Liver (tissue), 3 donors: ENCODE measurements at regions not wholly inside any gene's neighbourhood (a gene's known extent, or its start where the extent isn't known, plus 50 kb on each side); places are given as distances from the start of the nearest gene placed in this dataset.

ENCODE experiments used
- FOXA1 ChIP-seq: IDR thresholded peaks from 2 replicates; pipeline ENCODE4 v1.6.1; 2016; ENCODE audit warnings: antibody characterized with exemption
- RAD21 ChIP-seq, 2 donors: IDR thresholded peaks; 2 replicates each; pipeline ENCODE4 v1.6.1; 2016; ENCODE audit warnings: antibody characterized with exemption in 2 of 2, mild to moderate bottlenecking in 2 of 2
- SP1 ChIP-seq: IDR thresholded peaks from 2 replicates; pipeline ENCODE4 v1.6.1; 2018; ENCODE audit warnings: antibody characterized with exemption, mild to moderate bottlenecking
- TAF1 ChIP-seq: conservative IDR thresholded peaks from 2 replicates; pipeline ENCODE4 v1.6.1; 2016; ENCODE audit warnings: antibody characterized with exemption, mild to moderate bottlenecking
- YY1 ChIP-seq: IDR thresholded peaks from 2 replicates; pipeline ENCODE4 v1.6.1; 2016; ENCODE audit warnings: antibody characterized with exemption, mild to moderate bottlenecking
- TF ChIP-seq, protein P1 (sequence below): fragments of 150-350 bp; IDR thresholded peaks from 2 replicates; pipeline ENCODE4 v1.5.1; 2017; ENCODE audit warnings: improper control_type of control experiment, low read depth, low read length; ENCODE audit not compliant: missing input control
- TF ChIP-seq, protein P2 (sequence below): IDR thresholded peaks from 2 replicates; pipeline ENCODE4 v1.6.1; 2016; ENCODE audit warnings: antibody characterized with exemption
- TF ChIP-seq, protein P3 (sequence below): IDR thresholded peaks from 2 replicates; pipeline ENCODE4 v1.6.1; 2016; ENCODE audit warnings: antibody characterized with exemption
- donor health status: healthy.
- donor health status: healthy.

DNA sequence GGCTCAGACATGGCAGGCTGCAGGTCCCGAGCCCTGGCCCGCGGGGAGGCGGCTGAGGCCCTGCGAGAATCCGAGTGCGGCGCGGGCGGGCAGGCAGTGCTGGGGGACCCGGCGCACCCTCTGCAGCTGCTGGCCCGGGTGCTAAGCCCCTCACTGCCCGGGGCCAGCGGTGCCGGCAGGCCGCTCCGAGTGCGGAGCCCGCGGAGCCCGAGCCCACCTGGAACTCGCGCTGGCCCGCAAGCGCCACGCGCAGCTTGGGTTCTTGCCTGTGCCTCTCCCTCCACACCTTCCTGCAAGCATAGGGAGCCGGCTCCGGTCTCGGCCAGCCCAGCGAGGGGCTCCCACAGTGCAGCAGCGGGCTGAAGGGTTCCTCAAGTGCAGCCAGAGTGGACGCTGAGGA is 97.5 kb downstream of the QDPR start:
- TF ChIP-seq, protein P1, sequence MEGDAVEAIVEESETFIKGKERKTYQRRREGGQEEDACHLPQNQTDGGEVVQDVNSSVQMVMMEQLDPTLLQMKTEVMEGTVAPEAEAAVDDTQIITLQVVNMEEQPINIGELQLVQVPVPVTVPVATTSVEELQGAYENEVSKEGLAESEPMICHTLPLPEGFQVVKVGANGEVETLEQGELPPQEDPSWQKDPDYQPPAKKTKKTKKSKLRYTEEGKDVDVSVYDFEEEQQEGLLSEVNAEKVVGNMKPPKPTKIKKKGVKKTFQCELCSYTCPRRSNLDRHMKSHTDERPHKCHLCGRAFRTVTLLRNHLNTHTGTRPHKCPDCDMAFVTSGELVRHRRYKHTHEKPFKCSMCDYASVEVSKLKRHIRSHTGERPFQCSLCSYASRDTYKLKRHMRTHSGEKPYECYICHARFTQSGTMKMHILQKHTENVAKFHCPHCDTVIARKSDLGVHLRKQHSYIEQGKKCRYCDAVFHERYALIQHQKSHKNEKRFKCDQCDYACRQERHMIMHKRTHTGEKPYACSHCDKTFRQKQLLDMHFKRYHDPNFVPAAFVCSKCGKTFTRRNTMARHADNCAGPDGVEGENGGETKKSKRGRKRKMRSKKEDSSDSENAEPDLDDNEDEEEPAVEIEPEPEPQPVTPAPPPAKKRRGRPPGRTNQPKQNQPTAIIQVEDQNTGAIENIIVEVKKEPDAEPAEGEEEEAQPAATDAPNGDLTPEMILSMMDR, result no peak
- TF ChIP-seq, protein P2, sequence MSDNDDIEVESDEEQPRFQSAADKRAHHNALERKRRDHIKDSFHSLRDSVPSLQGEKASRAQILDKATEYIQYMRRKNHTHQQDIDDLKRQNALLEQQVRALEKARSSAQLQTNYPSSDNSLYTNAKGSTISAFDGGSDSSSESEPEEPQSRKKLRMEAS, result no peak
- TF ChIP-seq TAF1, result no peak
- TF ChIP-seq SP1, result no peak
- TF ChIP-seq FOXA1, result no peak
- no peak for TF ChIP-seq RAD21 (IDR thresholded peaks at IDR 0.05)
- TF ChIP-seq, protein P3, sequence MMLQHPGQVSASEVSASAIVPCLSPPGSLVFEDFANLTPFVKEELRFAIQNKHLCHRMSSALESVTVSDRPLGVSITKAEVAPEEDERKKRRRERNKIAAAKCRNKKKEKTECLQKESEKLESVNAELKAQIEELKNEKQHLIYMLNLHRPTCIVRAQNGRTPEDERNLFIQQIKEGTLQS, result no peak
- TF ChIP-seq YY1, result no peak
